Astrocyte of the hippocampus (primary cell): ENCODE measurements at regions not wholly inside any gene's neighbourhood (a gene's known extent, or its start where the extent isn't known, plus 50 kb on each side); places are given as distances from the start of the nearest gene placed in this dataset.
"Not testable (repeated sequence)": the region's sequence is repeated elsewhere in the genome, so short reads cannot be mapped to it uniquely, and the experiment has no call there.

Experiments
- DNase-seq: peaks from one replicate; pipeline ENCODE4 v3.0.0; 2011; ENCODE audit warnings: low read depth, low spot score

DNA sequence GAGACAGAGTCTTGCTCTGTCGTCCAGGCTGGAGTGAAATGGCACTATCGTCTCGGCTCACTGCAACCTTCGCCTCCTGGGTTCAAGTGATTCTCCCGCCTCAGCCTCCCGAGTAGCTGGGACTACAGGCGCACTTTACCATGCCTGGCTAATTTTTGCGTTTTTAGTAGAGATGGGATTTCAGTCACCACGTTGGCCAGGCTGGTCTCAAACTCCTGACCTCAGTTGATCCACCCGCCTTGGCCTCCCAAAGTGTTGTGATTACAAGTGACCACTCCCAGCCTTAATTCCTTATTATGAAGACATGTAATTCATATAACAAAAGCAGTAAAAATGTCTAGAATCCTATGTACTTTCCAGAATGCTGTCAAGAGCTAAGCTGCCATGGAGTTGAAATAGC lies 434.5 kb upstream of the ZNG1F start:
- not testable (repeated sequence) for DNase-seq

DNA sequence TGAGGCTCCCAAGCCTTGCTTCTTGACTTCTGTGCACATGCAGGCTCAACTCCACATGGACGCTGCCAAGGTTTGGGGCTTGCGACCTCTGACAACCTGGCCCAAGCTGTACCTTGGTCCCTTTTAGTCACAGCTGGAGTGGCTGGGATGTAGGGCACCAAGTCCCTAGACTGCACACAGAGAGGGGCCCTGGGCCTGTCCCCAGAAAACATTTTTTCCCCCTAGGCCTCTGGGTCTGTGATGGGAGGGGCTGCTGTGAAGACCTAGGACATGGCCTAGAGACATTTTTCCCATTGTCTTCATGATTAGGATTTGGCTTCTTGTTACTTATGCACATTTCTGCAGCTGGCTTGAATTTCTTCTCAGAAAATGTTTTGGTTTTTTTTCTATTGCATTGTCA lies 430.1 kb upstream of the ZNG1F start:
- not testable (repeated sequence) for DNase-seq

DNA sequence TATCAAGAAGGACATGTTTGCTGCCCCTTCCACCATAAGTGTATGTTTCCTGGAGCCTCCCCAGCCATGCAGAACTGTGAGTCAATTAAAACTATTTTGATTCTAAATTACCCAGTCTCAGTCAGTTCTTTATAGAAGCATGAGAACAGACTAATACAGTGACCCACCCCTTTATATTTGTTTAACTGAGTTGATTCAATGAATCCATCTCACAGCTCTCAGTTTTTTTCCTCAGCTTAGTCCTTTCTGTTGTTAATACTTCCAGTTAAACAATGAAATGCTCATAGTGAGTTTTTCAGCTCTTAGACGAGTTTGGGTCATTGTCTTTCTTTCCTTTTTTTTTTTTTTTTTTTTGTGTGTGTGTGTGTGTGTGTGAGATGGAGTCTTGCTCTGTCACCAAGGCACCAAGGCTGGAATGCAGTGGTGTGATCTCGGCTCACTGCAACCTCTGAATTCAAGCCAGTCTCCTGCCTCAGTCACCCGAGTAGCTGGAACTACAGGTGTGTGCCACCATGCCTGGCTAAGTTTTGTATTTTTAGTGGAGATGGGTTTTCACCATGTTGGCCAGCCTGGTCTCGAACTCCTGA lies 417.9 kb upstream of the ZNG1F start:
- not testable (repeated sequence) for DNase-seq

DNA sequence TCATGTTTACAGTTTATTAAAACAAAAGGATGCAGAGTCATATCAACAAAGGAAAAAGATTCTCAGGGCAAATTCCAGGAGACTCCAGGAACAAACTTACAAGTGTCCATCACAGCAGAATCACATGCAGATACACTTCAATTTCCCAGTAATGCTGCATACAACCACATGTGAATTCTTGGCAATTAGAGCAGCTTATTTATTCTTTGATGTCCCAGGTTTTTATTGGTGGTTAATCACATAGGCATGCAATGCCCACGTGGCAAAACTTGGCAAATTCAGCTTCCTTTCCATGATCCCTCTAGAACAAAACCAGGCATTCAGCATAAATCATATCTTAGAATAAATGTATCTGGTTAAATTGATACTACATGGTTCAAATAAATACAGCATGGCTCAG lies 376.5 kb upstream of the ZNG1F start:
- DNase-seq: peak; percentile 2
